Heart left ventricle (tissue), 16 donors: ENCODE measurements at regions not wholly inside any gene's neighbourhood (a gene's known extent, or its start where the extent isn't known, plus 50 kb on each side); places are given as distances from the start of the nearest gene placed in this dataset.
"Not testable (repeated sequence)": the region's sequence is repeated elsewhere in the genome, so short reads cannot be mapped to it uniquely, and the experiment has no call there.

Experiments used
- ATAC-seq, 4 donors: fragments of 200-7000 bp; cut with Tn5 transposase; one replicate each; pipeline ENCODE4 v1.9.1; 2020 to 2022; ENCODE audit warnings: moderate library complexity in 4 of 4, mild to moderate bottlenecking in 3 of 4, moderate number of reproducible peaks in 1 of 4
- DNase-seq, 5 donors: peaks; one replicate each; pipeline ENCODE4 v3.0.0-alpha.2; 2020
- H3K27ac ChIP-seq, 12 donors: fragments of 200-600 bp; sonication (generic) in 4 of 12; one replicate each; pipeline versions ENCODE4 v1.5.0 to v1.8.0; 2016 to 2022; ENCODE audit warnings: mild to moderate bottlenecking in 2 of 12
- H3K27me3 ChIP-seq, 9 donors: fragments of 200-600 bp; sonication (generic) in 2 of 9; one replicate each; pipeline versions ENCODE4 v1.5.1 to v1.8.0; 2016 to 2022; ENCODE audit warnings: mild to moderate bottlenecking in 3 of 9
- H3K36me3 ChIP-seq, 9 donors: fragments of 200-600 bp; sonication (generic) in 2 of 9; one replicate each; pipeline versions ENCODE4 v1.5.0 to v1.8.0; 2018 to 2022; ENCODE audit warnings: mild to moderate bottlenecking in 2 of 9
- H3K4me1 ChIP-seq, 12 donors: fragments of 200-600 bp; sonication (generic) in 4 of 12; one replicate each; pipeline versions ENCODE4 v1.5.0 to v1.8.0; 2016 to 2022; ENCODE audit warnings: mild to moderate bottlenecking in 3 of 12
- H3K4me3 ChIP-seq, 12 donors: fragments of 200-600 bp; sonication (generic) in 4 of 12; one replicate each; pipeline versions ENCODE4 v1.5.0 to v1.8.0; 2017 to 2022; ENCODE audit warnings: mild to moderate bottlenecking in 9 of 12, moderate library complexity in 4 of 12
- H3K9me3 ChIP-seq, 12 donors: fragments of 200-600 bp; sonication (generic) in 4 of 12; one replicate each; pipeline versions ENCODE4 v1.5.0 to v1.8.0; 2016 to 2022; ENCODE audit warnings: mild to moderate bottlenecking in 1 of 12
- CTCF ChIP-seq, 12 donors: fragments of 200-600 bp; sonication (generic) in 4 of 12; IDR thresholded peaks; one replicate each; pipeline versions ENCODE4 v1.5.0 to v1.8.0; 2018 to 2022; ENCODE audit warnings: antibody characterized with exemption in 12 of 12, mild to moderate bottlenecking in 5 of 12
- POLR2A ChIP-seq, 2 donors: fragments of 450-650 bp; IDR thresholded peaks; one replicate each; pipeline ENCODE4 v1.6.1; 2017; ENCODE audit warnings: antibody characterized with exemption in 2 of 2, mild to moderate bottlenecking in 2 of 2, moderate library complexity in 2 of 2
- WGBS, 4 donors: extraction: QIAGEN DNeasy Blood & Tissue Kit in 2 of 4; methylation state at CpG; one replicate each; pipeline versions ENCODE4 v1.1.5 to v1.1.7; 2013 to 2018; 5-methylcytosine and 5-hydroxymethylcytosine counted together
- intact Hi-C, 10 donors: fragments of 100-400 bp; cut with DNase I; formaldehyde crosslinking; loops; one replicate each; pipeline versions ENCODE4 v1.11.1 to v1.14.2; 2022
- donor health status: ischemic (EF 13 %, LVEDD 7.1; RV severe dilation, severe dysfunction).
- donor health status: healthy with polysubstance abuse.
- donor health status: DM: no; HTN: yes; CAD: no.
- donor health status: DM: no; HTN: no; CAD: no.
- donor health status: ischemic (EF 25% LVEDD 6.9; RV normal size, moderate dysfunction).
- donor health status: ischemic (EF 25% LVEDD 5.7; RV mildly dilated, moderate dysfunction).
- donor health status: healthy.
- donor health status: DM: yes; HTN: yes; CAD: no.
- donor health status: ischemic (EF 35%, LVEDD 5.7; RV mildly dilated, moderate dysfunction).
- donor health status: nonischemic (EF 11% LVEDD 7.7; RV severe dilation, severe dysfunction).
- donor health status: DM: yes; HTN: yes; CAD: no.
- donor health status: PGD.
- donor health status: ischemic (EF 29% LVEDD 5.4; RV normal size, mild dysfunction).
- donor health status: nonischemic (EF 23%, LVEDD 6.1; RV moderate dilation, normal function).

GRCh38 chr20:26009402-26010223 lies 313.0 kb upstream of the ZNF337 start:
- H3K36me3 ChIP-seq, H3K9me3 ChIP-seq, H3K4me1 ChIP-seq, ATAC-seq, intact Hi-C loops, H3K27me3 ChIP-seq: not testable (repeated sequence)
- 15 to 61% (median 23%) methylated on average over 39 of the region's 39 CpGs for WGBS, 4 donors
- DNase-seq, result peak; percentile 90 to 96 (median 94)
- TF ChIP-seq POLR2A (IDR thresholded peaks at IDR 0.05), result peak in 1 of 2 donors; percentile 57
- peak overlapping the region; percentile 60 to 93 (median 88) for H3K27ac ChIP-seq
- H3K4me3 ChIP-seq, result peak overlapping the region; percentile 38 to 84 (median 66)

- H3K4me1 ChIP-seq, intact Hi-C loops: not testable (repeated sequence)
- WGBS, 4 donors, result 94 to 99% (median 97%) methylated on average over 9 of the region's 9 CpGs
Observed at GRCh38 chr20:26008026-26008425, 311.4 kb upstream of the ZNF337 start.

GRCh38 chr20:26006164-26006563 lies 309.5 kb upstream of the ZNF337 start:
- H3K4me3 ChIP-seq, H3K4me1 ChIP-seq, H3K27me3 ChIP-seq, H3K9me3 ChIP-seq, intact Hi-C loops, H3K27ac ChIP-seq, DNase-seq, ATAC-seq, H3K36me3 ChIP-seq: not testable (repeated sequence)
- 91 to 97% (median 95%) methylated on average over 4 of the region's 4 CpGs for WGBS, 4 donors

More at GRCh38 chr20:26008026-26008425, 311.4 kb upstream of the ZNF337 start:
- not testable (repeated sequence) for DNase-seq, H3K27ac ChIP-seq, H3K4me3 ChIP-seq, H3K9me3 ChIP-seq, H3K36me3 ChIP-seq, ATAC-seq, H3K27me3 ChIP-seq

GRCh38 chr20:26003959-26004358 lies 307.3 kb upstream of the ZNF337 start:
- intact Hi-C loops, H3K4me3 ChIP-seq, H3K9me3 ChIP-seq, ATAC-seq, DNase-seq, H3K27ac ChIP-seq, H3K36me3 ChIP-seq, H3K27me3 ChIP-seq, H3K4me1 ChIP-seq: not testable (repeated sequence)
- 77 to 93% (median 90%) methylated on average over 2 to 3 of the region's 3 CpGs for WGBS, 4 donors

- DNase-seq, H3K4me1 ChIP-seq, H3K27ac ChIP-seq, H3K27me3 ChIP-seq, ATAC-seq, H3K4me3 ChIP-seq, H3K9me3 ChIP-seq, intact Hi-C loops, H3K36me3 ChIP-seq: not testable (repeated sequence)
- 81 to 85% (median 83%) methylated on average over 12 to 16 of the region's 16 CpGs for WGBS, 4 donors
Observed at GRCh38 chr20:25997367-25998038, 300.9 kb upstream of the ZNF337 start.

GRCh38 chr20:25992146-25992545 lies 295.5 kb upstream of the ZNF337 start:
- Histone ChIP-seq H3K9me3 (no peaks in the 10 kb centered on the region), H3K36me3 (no peaks in the 10 kb centered on the region), H3K4me3 (no peak overlapping the region), H3K27me3 (peaks cover 0 to 5% (median 0%) of the 10 kb centered on the region in 9 donors), H3K27ac (no peak overlapping the region), H3K4me1 (peaks cover 0 to 4% (median 0%) of the 10 kb centered on the region in 12 donors)
- no peak for ATAC-seq
- no peak for TF ChIP-seq CTCF (IDR thresholded peaks at IDR 0.05)
- TF ChIP-seq POLR2A (IDR thresholded peaks at IDR 0.05), result no peak
- intact Hi-C loops, result no loop called here
- DNase-seq, result no peak
- WGBS, 4 donors, result 85 to 91% (median 88%) methylated on average over 16 of the region's 16 CpGs
